ENCODE measurements at regions not wholly inside any gene's neighbourhood (a gene's known extent, or its start where the extent isn't known, plus 50 kb on each side); places are given as distances from the start of the nearest gene placed in this dataset.

GRCh38 chr4:45985038-45985437 lies 138.8 kb downstream of the GABRG1 start:
- Mint-ChIP-seq H3K4me3 (ENCODE audit: unreplicated experiment) (no peak overlapping the region), H3K27me3 (ENCODE audit: low read depth, unreplicated experiment) (no peaks in the 10 kb centered on the region), H3K4me1 (ENCODE audit: low read depth, unreplicated experiment) (no peaks in the 10 kb centered on the region), H3K27ac (ENCODE audit: unreplicated experiment) (no peak overlapping the region), H3K36me3 (ENCODE audit: low read depth, unreplicated experiment) (no peaks in the 10 kb centered on the region), H3K9me3 (ENCODE audit: unreplicated experiment) (peaks cover 4% of the 10 kb centered on the region)
- Histone ChIP-seq H3K4me3 (ENCODE audit: insufficient read depth, low read depth, low read length) (no peak overlapping the region), H3K9me3 (ENCODE audit: insufficient read depth, low read depth, low read length) (peaks cover 4% of the 10 kb centered on the region), H3K9ac (ENCODE audit: low read length) (no peak overlapping the region), H3K4me1 (ENCODE audit: insufficient read depth, low read length) (no peaks in the 10 kb centered on the region), H3K27me3 (ENCODE audit: insufficient read depth, low read length) (no peaks in the 10 kb centered on the region), H3K4me2 (ENCODE audit: low read length) (no peak overlapping the region), H3K79me2 (ENCODE audit: insufficient read depth, low read length) (no peaks in the 10 kb centered on the region), H4K20me1 (ENCODE audit: insufficient read depth, low read length) (no peaks in the 10 kb centered on the region), H2AFZ (ENCODE audit: low read depth, low read length) (no peak overlapping the region), H3K36me3 (ENCODE audit: insufficient read depth, low read length) (no peaks in the 10 kb centered on the region), H3K27ac (ENCODE audit: low read depth, low read length) (no peak overlapping the region)
- DNase-seq (ENCODE audit: low read depth) (no peak), FAIRE-seq (no peak)
- TF ChIP-seq EZH2 (IDR thresholded peaks at IDR 0.05; ENCODE audit: insufficient read depth, low read length): no peak
- TF ChIP-seq, protein P1, sequence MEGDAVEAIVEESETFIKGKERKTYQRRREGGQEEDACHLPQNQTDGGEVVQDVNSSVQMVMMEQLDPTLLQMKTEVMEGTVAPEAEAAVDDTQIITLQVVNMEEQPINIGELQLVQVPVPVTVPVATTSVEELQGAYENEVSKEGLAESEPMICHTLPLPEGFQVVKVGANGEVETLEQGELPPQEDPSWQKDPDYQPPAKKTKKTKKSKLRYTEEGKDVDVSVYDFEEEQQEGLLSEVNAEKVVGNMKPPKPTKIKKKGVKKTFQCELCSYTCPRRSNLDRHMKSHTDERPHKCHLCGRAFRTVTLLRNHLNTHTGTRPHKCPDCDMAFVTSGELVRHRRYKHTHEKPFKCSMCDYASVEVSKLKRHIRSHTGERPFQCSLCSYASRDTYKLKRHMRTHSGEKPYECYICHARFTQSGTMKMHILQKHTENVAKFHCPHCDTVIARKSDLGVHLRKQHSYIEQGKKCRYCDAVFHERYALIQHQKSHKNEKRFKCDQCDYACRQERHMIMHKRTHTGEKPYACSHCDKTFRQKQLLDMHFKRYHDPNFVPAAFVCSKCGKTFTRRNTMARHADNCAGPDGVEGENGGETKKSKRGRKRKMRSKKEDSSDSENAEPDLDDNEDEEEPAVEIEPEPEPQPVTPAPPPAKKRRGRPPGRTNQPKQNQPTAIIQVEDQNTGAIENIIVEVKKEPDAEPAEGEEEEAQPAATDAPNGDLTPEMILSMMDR (IDR thresholded peaks at IDR 0.05; ENCODE audit: insufficient read depth, low read depth, low read length): no peak

DNA sequence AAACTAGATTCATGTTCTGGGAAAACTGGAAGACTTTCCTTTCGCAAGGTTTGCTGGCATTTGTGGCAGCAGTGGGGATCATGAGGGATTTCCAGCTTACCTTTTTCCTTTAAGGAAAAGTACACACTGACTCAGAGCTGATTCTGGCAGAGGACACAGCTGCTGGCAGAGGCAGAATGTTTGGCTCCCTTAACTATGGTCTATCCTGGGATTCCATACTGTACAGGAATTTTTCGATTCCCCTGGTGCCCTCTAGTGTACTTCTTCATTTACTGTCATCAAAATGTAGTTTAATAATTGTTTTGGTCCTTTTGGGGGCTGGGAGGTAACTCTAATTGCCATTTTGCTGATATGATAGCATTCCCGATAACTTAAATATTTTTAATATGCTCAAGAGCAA lies 152.7 kb downstream of the GABRG1 start:
- no peaks in the 10 kb centered on the region for H3K79me2 ChIP-seq (ENCODE audit: insufficient read depth, low read length)
- no peak overlapping the region for H3K4me3 Mint-ChIP-seq (ENCODE audit: unreplicated experiment)
- peaks cover 8% of the 10 kb centered on the region for H3K9me3 ChIP-seq (ENCODE audit: insufficient read depth, low read depth, low read length)
- H3K4me2 ChIP-seq (ENCODE audit: low read length): no peak overlapping the region
- no peaks in the 10 kb centered on the region for H3K4me1 ChIP-seq (ENCODE audit: insufficient read depth, low read length)
- H2AFZ ChIP-seq (ENCODE audit: low read depth, low read length): no peak overlapping the region
- no peak overlapping the region for H3K27ac Mint-ChIP-seq (ENCODE audit: unreplicated experiment)
- no peaks in the 10 kb centered on the region for H4K20me1 ChIP-seq (ENCODE audit: insufficient read depth, low read length)
- H3K4me1 Mint-ChIP-seq (ENCODE audit: low read depth, unreplicated experiment): no peaks in the 10 kb centered on the region
- no peak overlapping the region for H3K4me3 ChIP-seq (ENCODE audit: insufficient read depth, low read depth, low read length)
- no peaks in the 10 kb centered on the region for H3K36me3 Mint-ChIP-seq (ENCODE audit: low read depth, unreplicated experiment)
- no peak overlapping the region for H3K27ac ChIP-seq (ENCODE audit: low read depth, low read length)
- FAIRE-seq (no peak), DNase-seq (ENCODE audit: low read depth) (no peak)
- TF ChIP-seq EZH2 (IDR thresholded peaks at IDR 0.05; ENCODE audit: insufficient read depth, low read length): no peak
- TF ChIP-seq, protein P1 (IDR thresholded peaks at IDR 0.05; ENCODE audit: insufficient read depth, low read depth, low read length): no peak
- peaks cover 2% of the 10 kb centered on the region for H3K9me3 Mint-ChIP-seq (ENCODE audit: unreplicated experiment)
- H3K9ac ChIP-seq (ENCODE audit: low read length): no peak overlapping the region
- H3K27me3 Mint-ChIP-seq (ENCODE audit: low read depth, unreplicated experiment): no peaks in the 10 kb centered on the region
- no peaks in the 10 kb centered on the region for H3K27me3 ChIP-seq (ENCODE audit: insufficient read depth, low read length)
- no peaks in the 10 kb centered on the region for H3K36me3 ChIP-seq (ENCODE audit: insufficient read depth, low read length)

DNA sequence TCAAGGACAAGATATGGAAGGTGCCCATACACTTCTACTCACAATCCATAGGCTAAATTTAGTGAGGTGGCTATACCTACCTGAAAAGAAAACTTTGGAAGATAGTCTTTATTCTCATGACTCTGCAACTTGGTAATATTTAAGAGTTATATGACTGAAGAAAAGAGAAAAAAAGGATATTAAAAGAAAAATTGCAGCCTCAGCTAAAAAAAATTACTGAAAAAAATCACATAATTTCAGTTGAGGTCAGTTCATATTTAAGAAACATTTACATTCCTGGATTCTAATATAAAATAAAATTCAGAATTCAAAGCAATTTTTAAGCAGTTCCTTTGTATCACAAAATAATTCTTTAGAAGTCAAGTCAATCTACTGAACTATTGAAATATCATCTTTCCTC lies 166.5 kb downstream of the GABRG1 start:
- Histone ChIP-seq H4K20me1 (ENCODE audit: insufficient read depth, low read length) (no peaks in the 10 kb centered on the region), H3K27me3 (ENCODE audit: insufficient read depth, low read length) (no peaks in the 10 kb centered on the region), H3K9me3 (ENCODE audit: insufficient read depth, low read depth, low read length) (no peaks in the 10 kb centered on the region), H3K36me3 (ENCODE audit: insufficient read depth, low read length) (no peaks in the 10 kb centered on the region), H3K9ac (ENCODE audit: low read length) (no peak overlapping the region), H2AFZ (ENCODE audit: low read depth, low read length) (no peak overlapping the region), H3K4me3 (ENCODE audit: insufficient read depth, low read depth, low read length) (no peak overlapping the region), H3K4me1 (ENCODE audit: insufficient read depth, low read length) (no peaks in the 10 kb centered on the region), H3K27ac (ENCODE audit: low read depth, low read length) (no peak overlapping the region), H3K4me2 (ENCODE audit: low read length) (no peak overlapping the region), H3K79me2 (ENCODE audit: insufficient read depth, low read length) (no peaks in the 10 kb centered on the region)
- no peaks in the 10 kb centered on the region for H3K27me3 Mint-ChIP-seq (ENCODE audit: low read depth, unreplicated experiment)
- H3K9me3 Mint-ChIP-seq (ENCODE audit: unreplicated experiment): no peaks in the 10 kb centered on the region
- TF ChIP-seq, protein P1 (IDR thresholded peaks at IDR 0.05; ENCODE audit: insufficient read depth, low read depth, low read length): no peak
- TF ChIP-seq EZH2 (IDR thresholded peaks at IDR 0.05; ENCODE audit: insufficient read depth, low read length): no peak
- no peak overlapping the region for H3K27ac Mint-ChIP-seq (ENCODE audit: unreplicated experiment)
- no peak for FAIRE-seq
- H3K4me1 Mint-ChIP-seq (ENCODE audit: low read depth, unreplicated experiment): no peaks in the 10 kb centered on the region
- DNase-seq (ENCODE audit: low read depth): no peak
- no peaks in the 10 kb centered on the region for H3K36me3 Mint-ChIP-seq (ENCODE audit: low read depth, unreplicated experiment)
- no peak overlapping the region for H3K4me3 Mint-ChIP-seq (ENCODE audit: unreplicated experiment)

Measured in astrocyte (in vitro differentiated cells and primary cell).